Raji (cell line): ENCODE measurements at regions not wholly inside any gene's neighbourhood (a gene's known extent, or its start where the extent isn't known, plus 50 kb on each side); places are given as distances from the start of the nearest gene placed in this dataset.

Source experiments
- POLR2A ChIP-seq: IDR thresholded peaks from 2 replicates; pipeline ENCODE4 v1.6.1; 2011; ENCODE audit warnings: low read depth, low read length, control low read depth; ENCODE audit not compliant: insufficient read depth

DNA sequence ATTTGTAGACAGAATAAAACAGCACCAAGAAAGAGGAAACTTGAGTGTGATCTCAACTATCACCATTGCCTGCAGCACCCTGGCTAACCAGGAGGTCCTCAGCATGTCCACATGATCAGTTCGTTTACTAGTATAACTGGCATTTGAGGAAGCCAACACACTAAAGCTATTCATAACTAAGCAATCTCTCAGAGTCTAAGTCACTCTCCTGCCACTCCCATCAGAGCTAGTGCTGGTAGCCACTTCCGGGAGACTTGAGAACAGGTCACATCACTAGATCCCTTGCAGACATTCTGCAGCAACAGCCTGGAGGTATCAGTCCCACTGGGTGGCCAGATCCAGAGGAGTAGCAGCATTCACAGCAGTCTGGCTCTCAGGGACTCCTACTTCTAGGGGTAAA is 352.9 kb upstream of the OR4E1 start:
- TF ChIP-seq POLR2A: no peak

DNA sequence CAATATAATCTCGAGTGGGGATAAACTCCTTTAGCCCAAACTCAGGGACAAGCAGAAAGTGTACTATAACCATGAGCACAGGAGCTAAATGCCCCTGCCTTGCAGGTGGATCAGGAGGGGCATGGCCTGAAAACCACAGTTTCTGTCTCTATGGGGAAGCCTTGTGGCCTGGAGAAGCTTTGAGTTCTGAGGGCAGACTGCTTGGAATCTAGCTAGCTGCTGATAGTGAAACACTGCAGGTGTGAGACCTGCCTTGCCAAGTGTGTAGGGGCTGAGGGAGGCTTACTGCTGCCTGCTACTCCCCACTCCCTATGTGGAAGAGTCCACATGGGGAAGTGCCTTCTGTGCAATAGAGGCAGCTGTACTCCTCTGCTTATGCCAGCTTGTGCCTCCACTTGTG is 352.3 kb upstream of the OR4E1 start:
- TF ChIP-seq POLR2A: no peak

DNA sequence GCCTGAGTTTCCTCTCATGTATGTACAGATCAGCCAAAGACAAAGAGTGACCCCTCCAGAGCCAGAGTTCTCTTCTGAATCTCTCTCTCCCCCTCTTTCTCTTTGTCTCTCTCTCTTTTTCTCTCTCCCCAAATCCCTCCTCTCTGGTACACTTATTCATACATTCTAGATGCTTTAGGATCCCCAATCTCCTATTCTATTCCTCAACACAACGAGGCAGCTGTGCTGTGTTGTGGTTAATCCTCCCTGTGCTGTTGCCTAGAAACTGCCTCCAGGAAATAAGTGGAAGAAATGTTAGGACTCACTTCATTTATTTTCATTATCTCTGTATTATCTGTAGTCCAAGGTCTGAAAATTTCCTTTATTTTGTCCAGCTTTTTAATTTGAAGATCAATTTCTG is 350.5 kb upstream of the OR4E1 start:
- TF ChIP-seq POLR2A: no peak

DNA sequence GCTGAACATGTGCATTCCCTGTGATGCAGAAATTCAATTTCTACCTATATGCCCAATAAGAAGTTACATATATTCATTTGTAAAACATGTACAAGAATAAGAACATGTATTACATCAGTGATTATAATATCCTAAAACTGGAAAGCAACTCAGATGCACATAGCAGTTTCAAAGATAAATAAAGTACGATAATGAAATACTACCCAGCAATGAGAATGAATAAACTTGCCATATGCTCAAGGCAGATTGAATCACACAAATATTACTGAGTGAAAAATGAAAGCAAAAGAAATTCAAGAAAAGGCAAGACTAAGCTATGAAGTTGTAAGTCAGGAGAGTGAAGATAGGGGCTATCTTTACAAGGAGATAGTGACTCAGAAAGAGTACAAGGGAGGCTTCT is 345.3 kb upstream of the OR4E1 start:
- no peak for TF ChIP-seq POLR2A

DNA sequence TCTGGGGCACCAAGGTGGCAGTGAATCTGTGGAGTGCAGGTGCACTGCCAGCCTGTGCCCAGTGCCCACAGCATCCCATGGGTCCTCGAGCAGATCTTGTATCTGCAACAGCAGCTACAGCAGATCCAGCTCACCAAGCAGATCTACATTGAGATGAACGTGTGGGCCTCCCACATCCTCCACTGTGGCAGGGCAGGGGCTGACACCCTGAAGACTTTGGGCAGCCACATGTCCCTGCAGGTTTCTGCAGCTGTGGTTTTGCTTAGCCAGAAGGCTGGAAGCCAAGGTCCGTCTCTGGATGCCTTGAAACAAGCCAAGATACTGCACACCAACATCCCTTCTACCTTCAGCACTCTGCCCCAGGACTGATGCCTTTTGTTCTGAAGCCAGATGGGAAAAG is 338.8 kb upstream of the OR4E1 start:
- TF ChIP-seq POLR2A: no peak

DNA sequence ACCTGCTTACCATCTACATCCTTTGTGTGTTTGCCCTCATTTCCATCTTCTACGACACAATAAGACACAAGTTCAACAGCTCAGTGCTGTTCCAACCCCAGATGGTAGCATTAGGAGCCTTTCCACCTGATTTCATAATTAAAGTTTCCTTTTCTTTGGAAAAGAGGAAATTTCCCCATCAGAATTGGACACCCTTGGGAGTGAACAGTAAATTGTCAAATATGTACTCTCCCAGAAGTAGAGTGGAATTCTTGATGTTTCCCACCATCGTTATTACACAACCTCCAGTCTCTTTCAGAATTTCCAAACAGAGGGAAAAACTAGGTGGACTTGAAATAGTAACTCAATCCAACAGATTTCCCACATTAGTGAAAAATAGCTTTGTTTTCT is 337.6 kb upstream of the OR4E1 start:
- TF ChIP-seq POLR2A: no peak

DNA sequence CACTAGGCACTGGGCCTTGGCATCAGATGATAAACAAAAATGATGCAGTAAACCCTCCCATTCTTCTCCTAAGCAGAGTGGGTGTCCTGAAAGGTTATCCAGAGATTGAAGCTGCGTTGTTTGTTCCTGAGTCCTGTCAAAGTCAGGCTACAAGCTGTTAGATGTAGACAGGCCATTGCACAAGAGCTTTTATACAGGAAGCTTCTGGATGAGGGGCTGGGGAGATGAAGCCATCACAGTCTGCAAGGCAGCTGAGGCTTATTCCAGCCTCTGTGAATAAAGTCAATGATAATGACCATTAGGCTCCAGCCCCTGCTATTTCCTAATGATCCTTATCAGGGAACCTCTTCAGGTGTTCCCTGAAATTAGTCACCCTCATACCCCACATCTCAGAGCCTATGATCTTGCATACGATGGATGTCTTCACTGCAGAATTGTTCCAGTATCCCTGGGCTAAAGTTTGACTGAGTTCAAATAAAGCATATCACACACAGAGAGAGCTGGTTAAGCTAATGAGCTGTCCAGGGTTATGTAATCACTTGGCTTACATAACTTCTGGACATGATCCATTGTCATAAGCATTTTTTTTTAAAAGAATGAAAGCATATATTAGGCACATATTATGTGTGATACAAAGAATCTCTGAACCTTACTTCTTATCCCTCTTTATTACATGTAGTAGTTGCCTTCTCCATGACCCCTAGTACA is 337.1 kb upstream of the OR4E1 start:
- TF ChIP-seq POLR2A: no peak

DNA sequence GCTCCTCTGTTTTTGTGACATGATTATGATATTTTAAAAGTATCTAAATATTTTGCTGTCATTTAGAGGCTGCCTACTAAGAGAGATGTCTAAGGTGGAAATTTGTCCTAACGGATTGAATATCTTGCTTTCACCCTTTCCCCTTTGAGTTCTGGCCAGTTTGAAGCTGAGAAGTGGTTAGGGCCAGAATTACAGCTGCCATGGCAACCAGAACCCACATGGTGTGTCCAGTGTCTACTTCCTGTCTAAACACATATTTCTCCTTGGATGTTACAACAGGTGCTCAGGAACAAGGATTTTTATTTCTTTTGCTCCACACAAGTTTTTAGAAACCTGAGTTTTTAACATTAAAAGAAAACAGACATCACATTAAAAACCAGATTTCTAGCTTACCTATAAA is 335.1 kb upstream of the OR4E1 start:
- TF ChIP-seq POLR2A: no peak

DNA sequence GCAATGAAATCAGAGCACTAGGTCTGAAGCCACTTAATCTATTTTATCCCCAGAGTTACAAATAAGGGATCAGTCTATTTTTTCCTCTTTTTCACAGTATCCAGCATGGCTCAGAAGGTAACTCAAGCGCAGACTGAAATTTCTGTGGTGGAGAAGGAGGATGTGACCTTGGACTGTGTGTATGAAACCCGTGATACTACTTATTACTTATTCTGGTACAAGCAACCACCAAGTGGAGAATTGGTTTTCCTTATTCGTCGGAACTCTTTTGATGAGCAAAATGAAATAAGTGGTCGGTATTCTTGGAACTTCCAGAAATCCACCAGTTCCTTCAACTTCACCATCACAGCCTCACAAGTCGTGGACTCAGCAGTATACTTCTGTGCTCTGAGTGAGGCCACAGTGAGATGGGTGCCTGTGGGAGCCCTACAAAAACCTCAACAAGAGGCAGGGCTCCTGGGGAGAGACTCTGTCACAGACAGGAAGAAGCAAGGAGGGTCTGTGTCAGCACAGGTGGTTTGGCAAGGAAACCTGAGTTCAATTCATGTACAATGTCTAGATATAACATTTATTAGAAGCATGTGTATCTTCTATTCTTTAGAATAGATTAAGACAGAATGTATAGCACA is 334.3 kb upstream of the OR4E1 start:
- TF ChIP-seq POLR2A: no peak

DNA sequence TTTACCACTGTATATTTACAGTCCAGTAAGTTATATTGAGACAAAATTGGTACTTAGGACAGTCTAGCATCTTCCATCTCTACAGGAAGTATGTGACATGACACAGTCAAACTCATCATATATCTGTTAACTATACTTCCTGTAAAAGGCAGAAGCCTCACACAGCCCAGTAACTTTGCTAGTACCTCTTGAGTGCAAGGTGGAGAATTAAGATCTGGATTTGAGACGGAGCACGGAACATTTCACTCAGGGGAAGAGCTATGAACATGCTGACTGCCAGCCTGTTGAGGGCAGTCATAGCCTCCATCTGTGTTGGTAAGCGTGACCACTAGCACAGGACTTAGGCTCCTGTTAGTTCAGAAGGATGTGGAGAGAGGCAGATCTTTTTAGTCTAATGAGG is 333.7 kb upstream of the OR4E1 start:
- no peak for TF ChIP-seq POLR2A

DNA sequence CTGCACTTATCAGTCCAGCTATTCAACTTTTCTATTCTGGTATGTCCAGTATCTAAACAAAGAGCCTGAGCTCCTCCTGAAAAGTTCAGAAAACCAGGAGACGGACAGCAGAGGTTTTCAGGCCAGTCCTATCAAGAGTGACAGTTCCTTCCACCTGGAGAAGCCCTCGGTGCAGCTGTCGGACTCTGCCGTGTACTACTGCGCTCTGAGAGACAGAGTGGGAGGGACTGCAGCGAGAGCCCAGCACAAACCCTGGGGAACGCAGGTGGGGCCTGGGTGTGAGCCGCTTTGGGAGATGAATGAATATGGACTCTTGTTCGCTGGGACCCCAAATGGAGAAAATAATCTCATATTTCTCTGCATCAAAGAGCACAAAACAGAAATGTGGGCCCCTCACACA is 329.8 kb upstream of the OR4E1 start:
- TF ChIP-seq POLR2A: no peak

DNA sequence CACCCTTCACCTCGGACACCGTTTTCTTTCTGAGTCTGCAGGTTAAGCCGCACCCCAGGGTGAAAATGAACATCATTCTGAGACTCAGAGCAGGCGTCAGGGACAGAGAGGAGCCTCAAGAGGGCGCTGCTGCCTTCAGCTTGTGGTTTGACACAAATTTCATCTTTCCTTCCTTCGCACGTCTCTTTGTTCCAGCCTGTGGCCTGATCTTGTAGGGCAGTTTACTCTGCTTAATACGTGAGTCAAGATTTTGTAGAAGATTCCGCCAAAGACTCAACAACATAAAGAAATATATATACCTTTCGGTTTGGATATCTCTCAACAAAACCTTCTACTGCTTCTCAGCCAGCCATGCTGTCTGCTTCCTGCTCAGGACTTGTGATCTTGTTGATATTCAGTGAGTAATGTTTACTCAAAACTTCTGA is 329.3 kb upstream of the OR4E1 start:
- no peak for TF ChIP-seq POLR2A

DNA sequence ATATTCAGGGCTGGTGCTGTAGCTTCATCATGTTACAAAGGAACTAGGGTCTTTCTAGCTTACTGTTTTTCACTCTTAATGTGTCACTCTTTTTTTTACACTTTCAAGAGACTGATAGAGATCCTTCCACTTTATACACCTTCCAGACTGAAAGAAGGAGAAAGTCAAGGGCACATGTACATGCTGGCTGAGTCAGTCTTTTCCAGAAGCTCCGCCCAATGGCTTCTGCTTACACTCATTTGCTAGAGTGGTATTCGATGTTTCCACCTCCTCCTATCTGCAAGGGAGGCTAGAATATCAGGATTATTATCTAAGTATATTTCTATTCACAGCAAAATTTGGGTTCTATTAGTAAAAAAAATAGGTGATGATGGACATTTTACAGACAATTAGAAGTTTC is 325.8 kb upstream of the OR4E1 start:
- no peak for TF ChIP-seq POLR2A

DNA sequence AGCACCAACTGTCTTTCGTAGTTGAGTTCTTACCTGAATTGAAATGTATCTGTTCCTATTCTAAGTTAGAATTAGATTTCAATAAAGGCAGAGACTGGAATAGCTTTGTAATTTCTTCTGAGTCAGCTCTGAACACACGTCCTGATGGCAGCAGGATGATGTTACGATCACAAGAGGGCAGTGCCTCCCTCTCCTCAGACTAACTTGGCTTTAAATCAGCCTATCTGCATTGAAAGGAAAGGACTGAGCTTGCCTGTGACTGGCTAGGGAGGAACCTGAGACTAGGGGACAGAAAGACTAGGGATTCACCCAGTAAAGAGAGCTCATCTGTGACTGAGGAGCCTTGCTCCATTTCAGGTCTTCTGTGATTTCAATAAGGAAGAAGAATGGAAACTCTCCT is 323.7 kb upstream of the OR4E1 start:
- TF ChIP-seq POLR2A: no peak

DNA sequence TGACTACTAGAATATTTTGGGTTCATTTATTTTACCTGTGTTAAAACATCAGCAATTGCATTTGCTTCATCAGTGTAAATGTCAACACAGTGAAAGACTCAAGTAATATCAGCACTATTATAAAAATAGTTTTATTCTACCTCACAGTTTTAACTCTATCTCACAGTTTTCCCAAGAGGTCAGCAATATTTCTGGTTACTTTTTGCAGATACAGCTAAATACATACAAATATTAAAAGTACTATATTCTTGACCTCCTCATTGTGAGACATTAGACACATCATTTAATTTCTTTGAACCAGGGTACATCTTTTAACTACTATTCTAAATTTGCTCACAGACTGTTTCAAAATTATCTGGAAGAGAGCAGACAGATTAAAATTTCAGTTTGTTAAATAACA is 321.7 kb upstream of the OR4E1 start:
- no peak for TF ChIP-seq POLR2A

DNA sequence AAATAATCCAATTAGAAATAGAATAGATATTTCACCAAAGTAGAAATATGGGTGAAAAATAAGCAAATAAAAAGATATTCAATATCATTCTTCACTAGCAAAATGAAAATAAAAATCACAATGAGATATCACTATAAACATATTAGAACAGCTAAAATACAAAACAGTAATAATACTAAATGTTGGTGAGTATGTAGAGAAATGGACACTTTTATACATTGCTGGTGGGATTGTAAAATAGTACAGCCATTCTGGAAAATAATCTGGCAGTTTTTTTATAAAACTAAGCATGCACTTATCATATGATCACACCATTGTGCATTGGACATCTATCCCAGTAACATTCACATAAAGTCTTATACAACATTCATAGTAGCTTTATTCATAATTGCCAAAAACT is 320.2 kb upstream of the OR4E1 start:
- no peak for TF ChIP-seq POLR2A

DNA sequence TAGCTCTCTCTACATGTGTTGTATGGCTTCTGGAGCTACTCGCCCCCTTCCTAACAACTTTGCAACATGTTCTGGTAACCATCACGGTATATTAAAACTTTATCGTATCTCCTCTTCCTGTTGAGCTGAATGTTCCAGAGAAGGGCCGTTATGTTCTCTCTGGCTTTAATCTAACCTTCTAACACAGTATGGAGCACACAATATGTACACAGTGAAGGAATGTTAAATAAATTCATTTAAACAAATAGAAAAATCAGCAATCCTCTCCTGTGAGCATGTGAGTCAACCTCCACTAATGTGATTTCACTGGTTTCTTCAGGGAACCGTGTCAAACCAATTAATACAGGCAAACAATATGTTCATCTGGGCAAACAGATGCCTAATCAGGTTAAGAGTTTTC is 319.5 kb upstream of the OR4E1 start:
- no peak for TF ChIP-seq POLR2A
